ENCODE measurements at regions not wholly inside any gene's neighbourhood (a gene's known extent, or its start where the extent isn't known, plus 50 kb on each side); places are given as distances from the start of the nearest gene placed in this dataset.

DNA sequence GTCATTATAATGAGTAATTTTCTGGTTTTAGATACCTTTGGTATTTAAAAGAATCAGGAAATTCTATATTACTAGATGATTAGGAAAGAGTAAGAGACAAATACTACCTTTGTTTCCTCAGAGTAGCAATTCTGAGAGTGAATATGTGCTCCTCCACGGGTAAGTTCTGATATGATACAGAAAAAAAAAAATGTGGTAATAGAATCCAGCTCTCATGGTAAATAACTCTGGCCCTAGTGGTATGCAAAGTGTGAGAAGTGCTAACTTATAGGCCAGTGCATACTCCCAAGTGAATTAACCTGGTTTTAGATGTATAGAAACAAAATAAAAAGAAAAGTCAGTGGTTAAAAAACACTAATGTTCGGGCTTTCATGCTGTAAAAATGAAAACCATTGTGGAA, 512.6 kb upstream of the SEMA3D start:
- TF ChIP-seq ZNF274 (IDR thresholded peaks at IDR 0.05; ENCODE audit: low read depth, low read length) (no peak), YY1 (IDR thresholded peaks at IDR 0.05; ENCODE audit: insufficient read depth, insufficient read length) (no peak), SUZ12 (IDR thresholded peaks at IDR 0.05; ENCODE audit: extremely low read depth, insufficient read depth, insufficient read length) (no peak)
